ENCODE measurements at regions not wholly inside any gene's neighbourhood (a gene's known extent, or its start where the extent isn't known, plus 50 kb on each side); places are given as distances from the start of the nearest gene placed in this dataset.

DNA sequence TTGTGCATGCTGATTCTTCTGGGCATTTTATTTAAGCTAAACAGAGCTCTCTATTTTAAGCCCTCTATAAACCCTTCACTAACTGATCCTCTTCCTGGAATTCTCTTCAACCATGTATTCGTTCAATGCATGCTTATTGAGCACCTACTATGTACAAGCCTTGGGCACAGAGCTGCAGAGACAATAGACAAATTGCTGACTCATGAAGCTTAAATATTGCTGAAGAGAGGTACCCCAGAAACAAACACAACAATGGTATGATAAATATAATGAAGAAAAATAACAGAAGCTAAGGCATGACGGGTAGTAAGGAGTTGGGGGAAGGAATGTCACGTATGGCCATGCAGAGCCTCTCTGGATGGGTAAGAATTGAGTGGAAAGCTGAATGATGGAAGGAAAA is 222.2 kb downstream of the PPARGC1A start:
- DNase-seq, result no peak
- Histone ChIP-seq H3K9me3 (no peaks in the 10 kb centered on the region), H3K4me3 (no peak overlapping the region), H3K27me3 (ENCODE audit: low read depth) (no peaks in the 10 kb centered on the region), H3K4me1 (no peaks in the 10 kb centered on the region), H3K27ac (no peak overlapping the region), H3K36me3 (no peaks in the 10 kb centered on the region)
- intact Hi-C loops (cut with DNase I), result no loop called here
- TF ChIP-seq, protein P1, sequence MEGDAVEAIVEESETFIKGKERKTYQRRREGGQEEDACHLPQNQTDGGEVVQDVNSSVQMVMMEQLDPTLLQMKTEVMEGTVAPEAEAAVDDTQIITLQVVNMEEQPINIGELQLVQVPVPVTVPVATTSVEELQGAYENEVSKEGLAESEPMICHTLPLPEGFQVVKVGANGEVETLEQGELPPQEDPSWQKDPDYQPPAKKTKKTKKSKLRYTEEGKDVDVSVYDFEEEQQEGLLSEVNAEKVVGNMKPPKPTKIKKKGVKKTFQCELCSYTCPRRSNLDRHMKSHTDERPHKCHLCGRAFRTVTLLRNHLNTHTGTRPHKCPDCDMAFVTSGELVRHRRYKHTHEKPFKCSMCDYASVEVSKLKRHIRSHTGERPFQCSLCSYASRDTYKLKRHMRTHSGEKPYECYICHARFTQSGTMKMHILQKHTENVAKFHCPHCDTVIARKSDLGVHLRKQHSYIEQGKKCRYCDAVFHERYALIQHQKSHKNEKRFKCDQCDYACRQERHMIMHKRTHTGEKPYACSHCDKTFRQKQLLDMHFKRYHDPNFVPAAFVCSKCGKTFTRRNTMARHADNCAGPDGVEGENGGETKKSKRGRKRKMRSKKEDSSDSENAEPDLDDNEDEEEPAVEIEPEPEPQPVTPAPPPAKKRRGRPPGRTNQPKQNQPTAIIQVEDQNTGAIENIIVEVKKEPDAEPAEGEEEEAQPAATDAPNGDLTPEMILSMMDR (IDR thresholded peaks at IDR 0.05), result no peak
- ATAC-seq, result no peak

- peaks cover 1% of the 10 kb centered on the region for H3K9me3 ChIP-seq
- ATAC-seq (no peak), DNase-seq (no peak)
- no peaks in the 10 kb centered on the region for H3K27me3 ChIP-seq (ENCODE audit: low read depth)
- no peak overlapping the region for H3K4me3 ChIP-seq
- TF ChIP-seq, protein P1 (IDR thresholded peaks at IDR 0.05), result no peak
- no peaks in the 10 kb centered on the region for H3K36me3 ChIP-seq
- intact Hi-C loops (cut with DNase I), result no loop called here
- no peak overlapping the region for H3K27ac ChIP-seq
- no peaks in the 10 kb centered on the region for H3K4me1 ChIP-seq
These were observed 229.0 kb downstream of the PPARGC1A start for GRCh38 chr4:23660865-23661264.

DNA sequence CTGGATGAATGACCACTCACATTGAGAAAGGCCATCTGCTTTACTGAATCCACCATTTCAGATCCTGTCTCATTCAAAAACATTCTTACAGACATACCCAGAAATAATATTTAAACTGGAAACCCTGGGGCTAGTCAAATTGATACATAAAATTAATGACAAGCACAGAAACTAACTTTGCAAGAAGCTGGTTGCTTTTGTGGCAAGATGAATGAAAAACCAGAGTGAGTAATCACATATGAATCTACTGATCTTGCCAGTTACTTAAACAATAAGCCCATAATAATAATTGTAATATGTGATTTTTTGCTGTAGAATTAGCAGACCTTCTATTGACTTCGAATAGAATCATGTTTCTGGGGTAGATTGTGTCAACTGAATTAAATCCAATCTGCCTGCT is 235.1 kb downstream of the PPARGC1A start:
- Histone ChIP-seq H3K27me3 (ENCODE audit: low read depth) (no peaks in the 10 kb centered on the region), H3K27ac (no peak overlapping the region), H3K9me3 (peaks cover 5% of the 10 kb centered on the region), H3K36me3 (no peaks in the 10 kb centered on the region), H3K4me1 (no peaks in the 10 kb centered on the region), H3K4me3 (no peak overlapping the region)
- DNase-seq, result no peak
- intact Hi-C loops (cut with DNase I), result no loop called here
- TF ChIP-seq, protein P1 (IDR thresholded peaks at IDR 0.05), result no peak
- ATAC-seq, result no peak

DNA sequence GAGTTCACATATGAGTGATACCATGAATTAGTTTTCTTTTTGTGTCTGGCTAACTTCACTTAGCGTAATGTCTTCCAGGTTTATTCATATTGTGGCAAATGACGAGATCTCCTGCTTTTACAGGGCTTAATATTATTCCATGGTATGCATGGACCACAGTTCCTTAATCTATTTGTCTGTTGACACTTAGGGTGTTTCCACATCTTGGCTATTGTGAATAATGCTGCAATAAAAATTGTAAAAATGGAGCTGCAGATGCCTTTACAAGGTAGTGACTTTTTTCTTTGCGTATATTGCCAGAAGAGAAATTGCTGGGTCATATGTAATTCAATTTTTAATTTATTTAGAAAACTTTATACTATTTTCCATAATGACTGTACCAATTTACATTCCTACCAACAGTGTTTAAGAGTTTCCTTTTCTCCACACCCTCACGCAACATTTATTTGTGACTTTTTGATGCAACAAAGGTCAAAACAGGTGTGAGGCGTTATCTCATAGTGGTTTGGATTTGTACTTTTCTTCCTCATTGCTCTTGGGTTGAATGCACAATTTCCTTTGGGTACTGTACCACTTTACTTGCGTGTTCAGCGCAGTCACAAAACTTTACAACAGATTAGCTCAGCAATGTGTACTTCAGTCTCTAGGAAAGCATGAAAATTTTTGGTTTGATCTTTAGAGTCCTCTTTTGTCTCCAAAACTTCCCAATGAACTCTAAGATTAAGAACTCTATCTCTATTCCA is 240.8 kb downstream of the PPARGC1A start:
- DNase-seq, result no peak
- intact Hi-C loops (cut with DNase I), result no loop called here
- Histone ChIP-seq H3K27me3 (ENCODE audit: low read depth) (no peaks in the 10 kb centered on the region), H3K27ac (no peak overlapping the region), H3K9me3 (no peaks in the 10 kb centered on the region), H3K4me1 (no peaks in the 10 kb centered on the region), H3K36me3 (no peaks in the 10 kb centered on the region), H3K4me3 (no peak overlapping the region)
- TF ChIP-seq, protein P1 (IDR thresholded peaks at IDR 0.05), result no peak
- no peak for ATAC-seq

GRCh38 chr4:23635468-23635867 is 254.4 kb downstream of the PPARGC1A start:
- no peaks in the 10 kb centered on the region for H3K27me3 ChIP-seq (ENCODE audit: low read depth)

More at GRCh38 chr4:23635468-23635867, 254.4 kb downstream of the PPARGC1A start:
- intact Hi-C loops (cut with DNase I), result no loop called here
- Histone ChIP-seq H3K36me3 (no peaks in the 10 kb centered on the region), H3K4me3 (no peak overlapping the region), H3K27ac (no peak overlapping the region), H3K9me3 (no peaks in the 10 kb centered on the region), H3K4me1 (no peaks in the 10 kb centered on the region)
- DNase-seq (no peak), ATAC-seq (no peak)
- TF ChIP-seq, protein P1 (IDR thresholded peaks at IDR 0.05), result no peak
